HCT116 (cell line): ENCODE measurements at regions not wholly inside any gene's neighbourhood (a gene's known extent, or its start where the extent isn't known, plus 50 kb on each side); places are given as distances from the start of the nearest gene placed in this dataset.

Experiments
- ATAC-seq: fragments of 200-7000 bp; cut with Tn5 transposase; 2 replicates; pipeline ENCODE4 v1.9.1; 2020; ENCODE audit warnings: mild to moderate bottlenecking, moderate library complexity
- BruUV-seq: library from RNA; stranded (reverse); fragments of 400-500 nt; replicated peaks from 2 replicates; lab custom pipeline; 2021; lab: Mats Ljungman, UMichigan
- CTCF ChIA-PET: fragments of 300-600 bp; sonication (Branson Sonifier 250); formaldehyde crosslinking; loops from one replicate; lab custom pipeline; 2021; ENCODE audit warnings: antibody characterized with exemption; lab: Charles Lee
- POLR2A ChIA-PET: fragments of 300-600, 350-600 bp; sonication (Branson Sonifier 250); formaldehyde crosslinking; loops from one replicate; lab custom pipeline; 2021; ENCODE audit warnings: antibody characterized with exemption; lab: Charles Lee
- RAD21 ChIA-PET, 2 experiments: fragments of 300-600 bp; sonication (Branson Sonifier 250); formaldehyde crosslinking; loops; one replicate each; lab custom pipeline; 2023; ENCODE audit warnings: low total read pairs in 2 of 2; ENCODE audit not compliant: uncharacterized antibody in 2 of 2, unreplicated experiment in 2 of 2, low non-redundant PET in 1 of 2; lab: Charles Lee
- DNase-seq: peaks from one replicate; pipeline ENCODE4 v3.0.0-alpha.2; 2010; ENCODE audit warnings: low read depth, low spot score
- H2AFZ ChIP-seq: fragments of 200-600 bp; shearing (Covaris generic), sonication (generic); 2 replicates; pipeline ENCODE4 v1.6.1; 2017; ENCODE audit warnings: low read depth, mixed run types, mixed read lengths, antibody characterized with exemption, low read length; ENCODE audit not compliant: poor library complexity, severe bottlenecking
- H3K27ac ChIP-seq: 2 replicates; pipeline ENCODE4 v1.5.1; 2012; ENCODE audit warnings: low read depth, low read length
- H3K27me3 ChIP-seq: fragments of 200-600 bp; sonication (generic); 2 replicates; pipeline ENCODE4 v1.6.1; 2016; ENCODE audit warnings: mixed run types, low read length, mixed read lengths; ENCODE audit not compliant: insufficient read depth
- H3K36me3 ChIP-seq, 2 experiments: fragments of 200-500 bp in 1 of 2; fragments of 200-600 bp in 1 of 2; sonication (Bioruptor generic) in 1 of 2; sonication (generic) in 1 of 2; 2 replicates each; pipeline versions ENCODE4 v1.5.1 to v1.6.1; 2014 to 2016; ENCODE audit warnings: low read length in 2 of 2, inconsistent platforms in 1 of 2, mixed read lengths in 1 of 2, mixed run types in 1 of 2; ENCODE audit not compliant: insufficient read depth in 2 of 2, control insufficient read depth in 1 of 2
- H3K4me1 ChIP-seq, 2 experiments: fragments of 200-600 bp in 1 of 2; sonication (generic) in 1 of 2; 2 replicates each; pipeline versions ENCODE4 v1.5.1 to v1.6.1; 2012 to 2017; ENCODE audit warnings: low read length in 2 of 2, inconsistent platforms in 1 of 2, mild to moderate bottlenecking in 1 of 2, mixed read lengths in 1 of 2, mixed run types in 1 of 2, moderate library complexity in 1 of 2; ENCODE audit not compliant: insufficient read depth in 2 of 2, control insufficient read depth in 1 of 2
- H3K4me2 ChIP-seq: fragments of 200-600 bp; sonication (generic); 2 replicates; pipeline ENCODE4 v1.6.1; 2017; ENCODE audit warnings: mixed run types, low read length, mixed read lengths
- H3K4me3 ChIP-seq, 2 experiments: fragments of 200-600 bp in 1 of 2; sonication (generic) in 1 of 2; replicated peaks in 1 of 2; 2 replicates each; pipeline ENCODE4 v1.5.1; 2011 to 2016; ENCODE audit warnings: low read length in 2 of 2, control low read depth in 1 of 2, low read depth in 1 of 2, mild to moderate bottlenecking in 1 of 2, mixed read lengths in 1 of 2, mixed run types in 1 of 2
- H3K79me2 ChIP-seq: fragments of 200-600 bp; sonication (generic); 2 replicates; pipeline ENCODE4 v1.6.1; 2017; ENCODE audit warnings: mild to moderate bottlenecking, mixed run types, low read length, moderate library complexity, mixed read lengths; ENCODE audit not compliant: insufficient read depth
- H3K9ac ChIP-seq: fragments of 200-600 bp; sonication (generic); 2 replicates; pipeline ENCODE4 v1.6.1; 2016; ENCODE audit warnings: low read length, mixed read lengths
- H3K9me2 ChIP-seq: fragments of 200-600 bp; sonication (generic), shearing (Covaris generic); 2 replicates; pipeline ENCODE4 v1.6.1; 2017; ENCODE audit warnings: mixed run types, mild to moderate bottlenecking, moderate library complexity; ENCODE audit not compliant: insufficient read depth
- H3K9me3 ChIP-seq, 2 experiments: fragments of 200-500 bp in 1 of 2; fragments of 200-600 bp in 1 of 2; sonication (Bioruptor generic) in 1 of 2; sonication (generic) in 1 of 2; 2 replicates each; pipeline ENCODE4 v1.6.1; 2014 to 2017; ENCODE audit warnings: low read length in 2 of 2, mixed read lengths in 2 of 2, inconsistent platforms in 1 of 2, low read depth in 1 of 2, mild to moderate bottlenecking in 1 of 2, mixed run types in 1 of 2, moderate library complexity in 1 of 2; ENCODE audit not compliant: control insufficient read depth in 1 of 2, insufficient read depth in 1 of 2
- H4K20me1 ChIP-seq: fragments of 200-600 bp; sonication (generic), shearing (Covaris generic); 2 replicates; pipeline ENCODE4 v1.6.1; 2017; ENCODE audit warnings: mixed run types, mild to moderate bottlenecking, moderate library complexity; ENCODE audit not compliant: insufficient read depth
- CBX3 ChIP-seq: IDR thresholded peaks from 2 replicates; pipeline ENCODE4 v1.6.1; 2012; ENCODE audit warnings: low read depth
- CTCF ChIP-seq, 3 experiments: fragments of 200-600 bp in 1 of 3; sonication (generic) in 1 of 3; IDR thresholded peaks in 2 of 3; conservative IDR thresholded peaks in 1 of 3; 2 replicates each; pipeline ENCODE4 v1.5.1; 2012 to 2017; ENCODE audit warnings: low read depth in 2 of 3, low read length in 2 of 3, antibody characterized with exemption in 1 of 3, borderline replicate concordance in 1 of 3, control low read depth in 1 of 3, mild to moderate bottlenecking in 1 of 3, mixed read lengths in 1 of 3, mixed run types in 1 of 3, moderate library complexity in 1 of 3; ENCODE audit not compliant: insufficient read depth in 1 of 3
- EGR1 ChIP-seq: IDR thresholded peaks from 2 replicates; pipeline ENCODE4 v1.6.1; 2012; ENCODE audit warnings: low read depth
- ELF1 ChIP-seq: IDR thresholded peaks from 2 replicates; pipeline ENCODE4 v1.6.1; 2012; ENCODE audit warnings: low read depth, borderline replicate concordance
- EZH2phosphoT487 ChIP-seq: fragments of 200-600 bp; IDR thresholded peaks from 2 replicates; pipeline ENCODE4 v1.6.1; 2018; ENCODE audit warnings: antibody characterized with exemption, borderline replicate concordance
- MAX ChIP-seq: IDR thresholded peaks from 2 replicates; pipeline ENCODE4 v1.6.1; 2012
- POLR2A ChIP-seq: IDR thresholded peaks from 2 replicates; pipeline ENCODE4 v1.7.0; 2011; ENCODE audit warnings: borderline replicate concordance; ENCODE audit not compliant: insufficient read depth, insufficient read length; ENCODE audit errors: extremely low read depth
- POLR2AphosphoS5 ChIP-seq: IDR thresholded peaks from 2 replicates; pipeline ENCODE4 v1.6.1; 2011; ENCODE audit warnings: mild to moderate bottlenecking, low read depth, low read length, moderate library complexity
- SRF ChIP-seq: IDR thresholded peaks from 2 replicates; pipeline ENCODE4 v1.6.1; 2012; ENCODE audit warnings: low read depth
- YY1 ChIP-seq: IDR thresholded peaks from 2 replicates; pipeline ENCODE4 v1.6.1; 2011; ENCODE audit warnings: low read length, low read depth, moderate library complexity, mild to moderate bottlenecking; ENCODE audit not compliant: insufficient replicate concordance; ENCODE audit errors: extremely low read depth
- ZBTB33 ChIP-seq: IDR thresholded peaks from 2 replicates; pipeline ENCODE4 v1.6.1; 2011; ENCODE audit warnings: mild to moderate bottlenecking, low read length, moderate library complexity; ENCODE audit not compliant: insufficient replicate concordance; ENCODE audit errors: extremely low read depth
- ZFX ChIP-seq: fragments of 450-650 bp; IDR thresholded peaks from 2 replicates; pipeline ENCODE4 v1.6.1; 2017
- intact Hi-C: fragments of 100-400 bp; cut with micrococcal nuclease; formaldehyde crosslinking; loops from 2 replicates; pipeline ENCODE4 v1.10.0; 2022

- H3K27ac ChIP-seq, result no peak overlapping the region
- ATAC-seq, result no peak
- H3K27me3 ChIP-seq, result no peaks in the 10 kb centered on the region
- no peak for DNase-seq
- no peak overlapping the region for H3K9ac ChIP-seq
- H3K36me3 ChIP-seq, result no peaks in the 10 kb centered on the region
- POLR2A ChIA-PET, result no interaction called here
- H3K4me3 ChIP-seq, result no peak overlapping the region
- H3K9me3 ChIP-seq, result no peaks in the 10 kb centered on the region
- no TSS peak for BruUV-seq
- TF ChIP-seq POLR2AphosphoS5 (no peak), MAX (no peak), SRF (no peak), EZH2phosphoT487 (no peak), ELF1 (no peak), CTCF (IDR thresholded peaks at IDR 0.05 in 2 of 3, conservative IDR thresholded peaks at IDR 0.05 in 1 of 3; ENCODE audit: borderline replicate concordance in 1 of 3, insufficient read depth in 1 of 3, low read depth in 2 of 3, low read length in 2 of 3) (no peak), ZFX (no peak), ZBTB33 (no peak), YY1 (no peak), POLR2A (no peak), CBX3 (no peak), EGR1 (no peak)
- RAD21 ChIA-PET, result no interaction called here
- H4K20me1 ChIP-seq, result no peaks in the 10 kb centered on the region
- H2AFZ ChIP-seq, result no peak overlapping the region
- intact Hi-C loops, result no loop called here
- H3K4me1 ChIP-seq, result peaks cover 5 to 6% of the 10 kb centered on the region in 2 experiments; a peak in 3 of 4 replicates
- H3K79me2 ChIP-seq, result no peaks in the 10 kb centered on the region
- no peak overlapping the region for H3K4me2 ChIP-seq
- CTCF ChIA-PET, result no interaction called here
- no peaks in the 10 kb centered on the region for H3K9me2 ChIP-seq
Measured at GRCh38 chr6:140561701-140562100, 1187.3 kb upstream of the CITED2 start.
